SHP77 (cell line): ENCODE measurements at regions not wholly inside any gene's neighbourhood (a gene's known extent, or its start where the extent isn't known, plus 50 kb on each side); places are given as distances from the start of the nearest gene placed in this dataset.
"Not testable (repeated sequence)": the region's sequence is repeated elsewhere in the genome, so short reads cannot be mapped to it uniquely, and the experiment has no call there.

Source experiments
- DNase-seq, 2 experiments: peaks; one replicate each; lab custom pipeline; 2025; lab: John Stamatoyannopoulos, UW

GRCh38 chr4:42824278-42824977, 68.1 kb upstream of the GRXCR1 start:
- DNase-seq: no peak

GRCh38 chr4:42821230-42821629, 71.3 kb upstream of the GRXCR1 start:
- DNase-seq: no peak

GRCh38 chr4:42819863-42820514, 72.5 kb upstream of the GRXCR1 start:
- no peak for DNase-seq

GRCh38 chr4:42817913-42818312, 74.6 kb upstream of the GRXCR1 start:
- no peak for DNase-seq

DNA sequence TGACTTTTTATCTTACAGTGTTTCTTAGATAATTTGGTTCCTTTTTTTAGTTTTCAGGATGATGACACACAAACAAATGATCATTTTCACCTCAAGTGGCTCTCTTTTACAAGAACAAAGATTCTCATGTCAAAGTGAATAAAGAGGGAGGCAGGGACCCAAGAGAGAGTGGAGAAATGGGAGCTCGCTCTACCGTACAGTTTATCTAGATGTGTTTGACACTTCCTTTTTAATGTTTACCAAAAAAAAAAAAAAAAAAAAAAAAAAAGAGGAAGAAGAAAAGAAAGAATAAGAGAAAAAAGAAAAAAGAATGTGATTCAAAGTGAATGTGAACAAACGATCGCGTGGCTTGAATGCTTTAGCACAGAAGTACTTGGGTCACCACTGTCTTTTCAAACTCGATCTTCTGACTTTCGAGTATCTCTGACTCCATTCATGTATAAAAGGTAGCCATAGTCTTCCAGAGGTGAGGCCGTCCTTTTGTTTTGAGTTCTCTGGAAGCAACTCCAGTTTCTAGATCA, 75.6 kb upstream of the GRXCR1 start:
- DNase-seq: no peak

GRCh38 chr4:42816189-42816879, 76.2 kb upstream of the GRXCR1 start:
- no peak for DNase-seq

GRCh38 chr4:42809419-42810084, 83.0 kb upstream of the GRXCR1 start:
- DNase-seq: no peak

GRCh38 chr4:42806303-42806835, 86.1 kb upstream of the GRXCR1 start:
- no peak for DNase-seq

- no peak for DNase-seq
Measured at GRCh38 chr4:42789041-42789567, 103.4 kb upstream of the GRXCR1 start.

DNA sequence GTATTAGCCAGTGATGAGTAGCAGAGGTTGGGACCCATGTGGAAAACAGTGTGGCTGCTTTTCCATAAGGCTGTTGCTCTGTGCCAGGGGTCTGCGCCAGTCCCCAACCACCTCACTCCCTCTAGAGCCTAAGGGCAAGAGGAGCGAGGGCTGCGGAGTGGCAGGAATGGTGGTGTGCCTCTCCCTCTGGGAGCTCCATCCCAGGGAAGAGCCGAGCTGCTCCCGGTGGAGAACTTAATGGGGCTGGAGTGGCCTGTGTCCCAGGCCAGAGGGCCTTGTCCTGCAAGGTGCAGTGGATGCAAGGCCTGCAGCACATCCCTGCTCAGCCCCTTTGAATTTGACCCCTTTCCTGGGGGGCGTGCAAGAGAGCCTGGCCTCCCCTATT, 105.4 kb upstream of the GRXCR1 start:
- DNase-seq: no peak

GRCh38 chr4:42786350-42787078, 106.0 kb upstream of the GRXCR1 start:
- no peak for DNase-seq

- DNase-seq: no peak
Measured at GRCh38 chr4:42785817-42786216, 106.7 kb upstream of the GRXCR1 start.

GRCh38 chr4:42781315-42781714, 111.2 kb upstream of the GRXCR1 start:
- DNase-seq: no peak

DNA sequence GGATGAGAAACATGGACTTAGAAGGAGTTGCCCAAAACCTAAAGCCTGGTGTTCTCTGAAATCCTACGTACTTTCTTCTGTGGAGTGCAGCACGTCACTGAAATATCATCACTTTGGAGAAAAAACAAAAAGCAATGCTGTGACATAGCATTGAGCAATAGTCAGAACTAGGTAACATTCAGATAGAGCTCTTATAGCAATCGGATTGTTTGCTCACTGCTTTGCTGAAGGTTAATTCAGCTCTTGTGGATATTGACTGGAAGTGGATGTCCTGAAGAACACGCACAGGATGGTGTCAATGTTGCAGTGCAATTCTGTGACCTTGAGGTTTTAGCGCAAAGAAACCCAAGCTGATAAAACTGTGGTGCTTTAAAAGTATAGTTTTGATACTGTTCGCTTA, 114.2 kb upstream of the GRXCR1 start:
- DNase-seq: no peak

- DNase-seq: peak in 1 of 2 experiments; percentile 7
Measured at GRCh38 chr4:42768125-42768748, 111.3 kb upstream of the ATP8A1 start.

GRCh38 chr4:42767669-42768068, 110.8 kb upstream of the ATP8A1 start:
- DNase-seq: no peak

GRCh38 chr4:42761804-42762203, 104.9 kb upstream of the ATP8A1 start:
- no peak for DNase-seq

DNA sequence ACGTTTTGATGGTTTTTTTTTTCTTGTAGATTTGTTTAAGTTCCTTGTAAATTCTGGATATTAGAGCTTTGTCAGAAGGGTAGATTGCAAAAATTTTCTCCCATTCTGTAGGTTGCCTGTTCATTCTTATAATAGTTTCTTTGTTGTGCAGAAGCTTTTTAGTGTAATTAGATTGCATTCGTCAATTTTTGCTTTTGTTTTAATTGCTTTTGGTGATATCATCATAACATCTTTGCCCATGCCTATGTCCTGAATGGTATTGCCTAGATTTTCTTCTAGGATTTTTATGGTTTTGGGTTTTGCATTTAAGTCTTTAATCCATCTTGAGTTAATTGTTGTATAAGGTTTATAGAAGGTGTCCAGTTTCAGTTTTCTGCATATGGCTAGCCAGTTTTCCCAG, 98.1 kb upstream of the ATP8A1 start:
- not testable (repeated sequence) for DNase-seq

- DNase-seq: no peak
Measured at GRCh38 chr4:42751587-42751986, 94.7 kb upstream of the ATP8A1 start.

DNA sequence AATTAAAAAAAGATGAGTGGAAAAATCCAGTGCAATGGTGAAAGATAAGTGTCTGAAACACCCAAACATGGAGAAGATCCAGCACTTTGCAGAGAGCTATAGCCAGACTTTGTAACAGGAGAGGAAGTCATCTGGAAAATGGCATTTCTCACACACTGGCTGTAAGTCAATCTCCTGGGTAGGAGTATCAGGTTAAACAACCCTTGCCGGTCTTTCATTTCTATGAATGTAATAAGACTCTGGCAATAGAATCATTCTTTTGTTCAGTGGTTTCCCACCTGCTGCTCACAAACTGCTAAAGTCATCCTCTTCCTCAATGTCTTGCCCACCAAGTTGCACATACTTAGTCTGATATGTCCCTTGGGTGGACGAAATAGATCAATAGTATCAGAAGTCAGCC, 94.0 kb upstream of the ATP8A1 start:
- DNase-seq: no peak

GRCh38 chr4:42750091-42750490, 93.2 kb upstream of the ATP8A1 start:
- DNase-seq: no peak
